HG02885 (cell line): ENCODE measurements at regions not wholly inside any gene's neighbourhood (a gene's known extent, or its start where the extent isn't known, plus 50 kb on each side); places are given as distances from the start of the nearest gene placed in this dataset.
"Not testable (repeated sequence)": the region's sequence is repeated elsewhere in the genome, so short reads cannot be mapped to it uniquely, and the experiment has no call there.

Experiments
- ATAC-seq: cut with Tn5 transposase; IDR thresholded peaks from one replicate; pipeline ENCODE4 v1.9.1; 2021; ENCODE audit warnings: mild to moderate bottlenecking; ENCODE audit not compliant: unreplicated experiment, poor library complexity

DNA sequence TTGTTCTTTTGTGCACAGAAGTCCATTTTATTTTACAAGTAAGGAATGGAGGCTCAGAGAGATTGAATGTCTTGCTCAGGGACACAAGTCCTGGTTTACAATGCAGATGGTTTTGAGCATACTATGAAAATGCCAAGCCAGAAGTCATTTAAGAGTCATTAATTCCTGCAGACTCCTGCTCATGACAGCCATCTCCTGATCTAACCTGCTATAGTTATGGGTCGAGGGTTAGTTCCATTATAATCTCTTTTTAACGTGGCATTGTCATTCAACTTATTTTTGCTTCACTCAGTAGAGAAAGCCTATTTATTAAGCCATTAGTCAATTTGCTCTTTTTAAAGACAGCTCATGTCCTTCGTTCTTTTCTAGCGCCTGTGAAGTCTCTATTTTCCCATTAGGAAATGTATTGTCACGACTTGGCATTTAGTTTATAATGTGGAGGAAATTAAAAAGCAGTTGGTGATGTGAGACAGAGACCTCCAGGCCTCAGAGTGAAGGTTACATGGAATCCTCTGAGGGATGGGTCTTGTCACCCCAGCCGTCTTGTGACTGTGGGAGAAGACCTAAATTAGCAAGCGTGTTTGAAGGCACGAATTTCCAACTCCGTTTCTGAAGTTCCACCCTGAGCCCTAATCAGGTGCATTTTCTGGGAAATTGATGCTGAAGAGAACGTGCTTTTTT is 84.1 kb downstream of the ACTBL2 start:
- ATAC-seq = no peak

DNA sequence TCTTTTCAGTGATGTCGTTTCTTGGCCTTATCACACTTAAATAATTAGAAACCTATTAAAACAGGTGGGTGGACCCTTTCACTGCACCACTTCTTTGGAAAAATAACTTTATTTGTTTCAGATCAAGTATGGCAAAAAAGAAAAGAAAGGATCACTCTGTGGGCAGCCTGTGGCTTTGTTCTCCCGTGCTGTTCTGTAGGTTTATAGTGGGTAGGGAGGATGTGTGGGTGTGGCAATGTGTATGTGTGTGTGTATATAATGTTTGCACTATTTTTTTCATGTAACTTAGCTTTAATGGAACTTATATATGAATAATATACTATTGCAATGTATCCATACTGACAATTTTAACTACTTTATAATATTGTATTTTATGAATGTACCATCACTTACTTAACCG is 85.9 kb downstream of the ACTBL2 start:
- no peak for ATAC-seq

DNA sequence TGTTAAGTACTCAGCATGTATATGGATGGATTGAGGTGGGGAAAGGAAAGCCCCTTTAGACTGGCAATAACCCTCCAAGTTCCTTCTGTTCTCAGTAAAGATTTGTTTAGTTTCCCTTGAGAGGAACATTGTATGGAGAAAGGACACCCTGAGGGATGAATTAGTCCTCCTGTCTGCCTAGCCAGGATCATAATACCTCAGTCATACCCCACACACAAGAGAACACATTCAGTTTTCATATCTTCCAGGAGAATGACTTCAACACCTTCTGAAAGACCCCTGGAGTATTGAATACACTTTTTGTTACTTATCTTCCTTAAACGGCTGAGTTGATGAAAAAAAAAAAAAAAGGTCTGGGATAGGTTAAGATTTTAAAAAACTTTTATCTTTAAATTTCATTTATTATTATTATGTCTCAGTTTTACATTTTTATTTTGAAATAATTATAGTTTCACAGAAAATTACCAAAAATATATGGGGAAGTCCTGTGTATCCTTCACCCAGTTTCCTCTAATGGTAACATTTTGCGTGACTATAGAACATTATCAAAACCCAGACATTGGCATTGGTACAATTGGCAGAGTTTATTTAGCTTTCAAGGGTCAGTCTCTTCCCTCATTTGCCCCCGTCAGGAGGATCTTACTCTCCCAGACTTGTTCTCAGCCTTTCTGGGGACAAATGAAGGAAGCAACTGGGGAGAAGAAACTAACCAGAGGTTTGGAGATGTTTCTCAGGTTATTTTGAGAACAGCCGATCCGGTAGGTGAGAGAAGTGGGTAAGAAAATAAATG is 88.0 kb downstream of the ACTBL2 start:
- no peak for ATAC-seq

DNA sequence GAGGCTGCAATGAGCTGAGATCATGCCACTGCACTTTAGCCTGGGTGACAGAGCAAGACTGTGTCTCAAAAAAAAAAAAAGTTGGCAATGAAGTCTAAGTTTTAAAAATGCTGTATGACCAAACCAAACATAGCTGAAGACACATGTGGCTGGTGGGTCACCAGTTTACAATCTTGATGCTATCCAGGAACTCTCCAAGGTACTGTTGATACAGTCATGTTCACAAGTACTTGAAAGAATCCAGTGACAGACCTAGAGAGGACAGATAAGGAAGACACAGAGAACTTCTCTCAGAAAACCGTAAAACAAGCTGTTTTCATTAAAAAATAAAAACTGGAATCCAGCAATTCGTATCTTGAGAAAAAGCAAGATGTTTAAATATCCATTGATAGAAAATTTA is 95.7 kb downstream of the ACTBL2 start:
- no peak for ATAC-seq

DNA sequence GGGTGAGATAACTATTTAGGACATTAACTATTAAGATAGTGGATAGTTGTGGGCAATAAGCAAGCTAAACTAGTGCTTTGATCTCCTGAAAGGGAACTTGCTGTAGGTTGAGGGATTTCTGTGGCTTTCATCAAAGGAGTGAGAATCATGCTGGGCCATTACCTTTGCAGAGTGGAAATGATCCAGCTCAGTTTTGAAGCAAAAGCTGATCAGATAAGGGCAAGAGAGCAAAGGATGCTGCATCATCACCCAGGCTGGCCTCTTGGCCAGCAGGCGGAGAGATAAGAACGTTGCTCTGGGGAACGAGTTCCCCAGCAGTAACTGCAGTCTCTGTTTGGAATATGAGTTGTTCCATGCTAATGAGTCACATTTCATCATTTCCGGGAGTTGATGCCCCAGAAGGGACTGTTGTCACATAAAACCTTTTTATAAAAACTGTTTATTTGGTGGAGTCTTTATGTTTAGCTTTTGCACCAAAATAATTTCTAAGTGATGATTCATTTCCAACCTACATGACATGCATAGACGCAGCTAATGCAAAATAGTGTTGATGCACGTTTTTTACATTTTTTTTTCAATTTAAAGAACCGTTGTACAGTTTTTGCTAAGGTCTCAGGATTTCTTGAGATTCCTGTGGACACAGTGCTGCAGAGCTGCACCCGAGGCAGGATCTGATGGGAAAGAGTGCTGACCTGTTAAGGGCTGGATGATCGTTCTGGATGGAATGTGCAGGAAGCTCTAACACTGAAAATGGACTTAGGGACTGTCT is 99.3 kb downstream of the ACTBL2 start:
- peak; percentile 67 for ATAC-seq

DNA sequence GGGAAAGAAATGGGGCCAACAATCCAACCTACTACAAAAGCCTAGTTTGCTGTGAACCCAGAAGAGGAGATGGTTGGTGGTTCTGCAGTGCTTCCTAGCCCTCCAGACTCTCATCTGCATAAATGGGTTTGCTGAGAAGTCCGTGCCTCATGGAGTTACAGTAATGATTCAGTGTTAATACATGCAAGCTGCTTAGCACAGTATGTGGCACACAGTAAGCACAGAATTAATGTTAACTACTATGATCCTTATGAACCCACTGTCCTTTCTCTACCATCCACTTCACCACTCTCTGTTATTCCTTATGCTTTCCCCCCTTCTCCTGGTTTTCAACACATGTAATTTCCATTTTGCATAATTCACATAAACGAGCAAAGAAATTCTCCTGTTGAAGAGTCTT is 100.0 kb downstream of the ACTBL2 start:
- ATAC-seq = no peak

DNA sequence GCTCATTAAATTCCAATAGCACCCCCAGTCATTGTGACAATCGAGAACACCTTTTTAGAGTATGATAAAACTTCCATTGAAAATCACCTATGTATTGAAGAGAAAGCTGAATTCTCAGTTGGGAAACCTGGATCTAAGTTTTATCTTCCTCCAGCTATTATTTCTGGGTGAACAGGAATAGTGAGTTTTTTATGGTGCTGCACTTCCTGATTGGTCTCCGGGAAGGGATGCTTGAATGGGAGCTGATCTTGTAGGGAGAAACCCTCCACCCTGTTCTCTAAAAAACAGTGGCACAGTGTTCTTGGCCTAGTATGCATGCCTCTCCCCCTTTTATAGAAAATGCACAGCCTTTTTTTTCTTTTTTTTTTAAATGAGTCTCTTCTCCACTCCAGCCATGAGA is 112.2 kb downstream of the ACTBL2 start:
- ATAC-seq = no peak

DNA sequence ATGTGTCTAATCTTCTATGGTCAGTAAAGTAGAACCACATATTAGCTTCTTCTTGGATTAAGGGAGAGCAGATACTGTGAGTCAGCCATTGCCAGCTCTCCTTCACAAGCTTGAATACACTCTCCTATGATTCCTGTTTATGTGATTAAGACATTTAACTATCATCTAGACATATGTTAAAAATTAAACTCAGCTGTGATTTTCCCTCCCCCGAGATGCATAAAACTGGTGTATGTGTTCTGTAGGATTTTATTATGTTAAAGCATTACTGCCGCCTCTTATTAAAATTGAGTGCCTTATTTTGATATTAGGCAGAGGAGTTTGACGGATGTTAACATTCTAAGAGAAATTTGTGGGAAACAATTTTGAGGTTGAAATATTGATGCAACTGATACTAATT is 114.6 kb downstream of the ACTBL2 start:
- ATAC-seq = no peak

DNA sequence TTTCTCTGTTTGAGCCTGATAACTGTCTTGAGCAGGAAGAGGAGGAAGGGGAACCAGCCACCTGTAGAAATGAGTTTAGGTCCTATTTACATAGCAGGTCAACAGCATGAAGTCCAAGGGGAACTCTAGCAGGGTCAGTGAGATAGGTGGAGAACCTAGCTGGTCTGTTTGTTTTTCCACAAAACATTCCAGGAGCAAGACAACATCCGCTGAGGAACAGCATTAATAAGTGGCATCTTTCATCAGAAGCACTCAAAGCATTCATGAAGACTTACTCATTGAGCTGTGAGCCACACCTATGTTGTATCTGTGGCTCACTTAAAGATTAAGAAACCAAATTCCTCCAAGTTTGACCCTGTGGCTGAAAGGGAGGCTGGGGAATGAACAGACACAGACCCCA is 115.9 kb downstream of the ACTBL2 start:
- no peak for ATAC-seq

DNA sequence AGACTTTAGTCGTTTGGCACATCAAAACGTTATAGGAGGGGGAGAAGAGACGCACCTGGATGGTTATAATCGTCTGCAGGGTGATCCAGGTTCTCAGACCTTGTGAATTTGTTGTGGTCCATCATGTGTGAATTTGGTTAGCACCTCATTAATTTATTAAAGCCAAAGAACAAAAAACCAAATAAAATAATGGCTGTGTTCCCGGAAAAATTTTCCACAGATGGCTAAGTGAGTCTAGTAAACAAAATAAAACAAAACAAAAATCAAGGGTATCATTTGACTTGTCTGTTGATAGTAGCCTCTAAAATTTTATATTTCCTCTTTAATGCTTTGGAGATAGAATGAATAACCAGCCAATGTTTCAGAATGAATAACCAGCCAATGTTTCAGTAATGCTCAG is 119.7 kb downstream of the ACTBL2 start:
- no peak for ATAC-seq

DNA sequence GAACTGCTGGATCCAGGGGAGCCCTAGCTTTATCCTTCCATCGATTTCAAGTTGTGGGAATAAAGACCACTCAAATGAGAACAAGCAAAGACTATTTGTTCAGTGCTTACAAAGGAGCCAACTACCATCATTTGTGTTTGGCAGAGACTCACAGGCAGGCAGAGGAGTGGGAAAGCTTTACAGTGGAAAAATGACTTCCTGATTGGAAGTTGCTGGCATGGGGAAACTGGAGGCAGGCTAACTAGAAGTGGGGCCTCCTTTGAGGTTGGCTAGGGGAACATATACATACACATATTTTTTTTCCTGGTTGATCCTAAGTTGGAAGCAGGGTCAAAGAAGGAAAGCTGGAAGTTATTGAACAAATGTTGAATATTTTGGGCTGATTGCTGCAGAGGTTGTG is 121.7 kb downstream of the ACTBL2 start:
- no peak for ATAC-seq

DNA sequence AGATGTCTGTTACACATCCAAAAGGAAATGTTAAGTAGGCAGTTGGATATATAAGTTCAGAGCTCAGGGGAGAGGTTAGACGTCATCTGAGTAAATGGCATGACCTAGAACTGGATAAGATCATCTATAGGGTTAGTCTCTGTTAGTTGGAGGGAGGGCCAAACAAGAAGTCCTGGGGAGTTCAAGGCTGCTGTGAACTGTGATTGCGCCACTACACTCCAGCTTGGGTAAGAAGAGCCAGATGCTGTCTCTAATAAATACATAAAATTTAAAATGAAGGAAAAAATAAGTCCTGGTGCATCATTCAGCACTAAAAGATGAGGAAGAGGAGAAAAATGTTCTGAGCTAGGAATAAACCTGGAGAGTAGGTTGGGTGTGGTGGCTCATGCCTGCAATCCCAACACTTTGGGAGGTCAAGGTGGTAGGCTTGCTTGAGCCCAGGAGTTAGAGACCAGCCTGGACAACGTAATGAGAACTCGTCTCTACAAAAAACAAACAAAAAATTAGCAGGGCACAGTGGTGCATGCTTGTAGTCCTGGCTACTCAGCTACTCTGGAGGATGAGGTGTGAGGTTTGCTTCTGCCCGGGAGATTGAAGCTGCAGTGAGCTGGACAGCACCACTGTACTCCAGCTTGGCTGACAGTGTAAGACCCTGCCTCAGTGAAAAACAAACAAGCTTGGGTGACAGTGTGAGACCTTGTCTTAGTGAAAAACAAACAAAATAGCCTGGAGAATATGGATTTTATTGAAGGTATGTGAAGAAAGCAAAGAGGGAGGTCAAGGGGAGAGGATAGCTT is 123.6 kb downstream of the ACTBL2 start:
- no peak for ATAC-seq

DNA sequence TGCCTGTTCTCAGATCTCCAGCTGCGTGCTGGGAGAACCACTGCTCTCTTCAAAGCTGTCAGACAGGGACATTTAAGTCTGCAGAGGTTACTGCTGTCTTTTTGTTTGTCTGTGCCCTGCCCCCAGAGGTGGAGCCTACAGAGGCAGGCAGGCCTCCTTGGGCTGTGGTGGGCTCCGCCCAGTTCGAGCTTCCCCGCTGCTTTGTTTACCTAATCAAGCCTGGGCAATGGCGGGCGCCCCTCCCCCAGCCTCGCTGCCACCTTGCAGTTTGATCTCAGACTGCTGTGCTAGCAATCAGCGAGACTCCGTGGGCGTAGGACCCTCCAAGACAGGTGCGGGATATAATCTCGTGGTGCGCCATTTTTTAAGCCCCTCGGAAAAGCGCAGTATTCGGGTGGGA is 125.8 kb downstream of the ACTBL2 start:
- ATAC-seq = not testable (repeated sequence)

DNA sequence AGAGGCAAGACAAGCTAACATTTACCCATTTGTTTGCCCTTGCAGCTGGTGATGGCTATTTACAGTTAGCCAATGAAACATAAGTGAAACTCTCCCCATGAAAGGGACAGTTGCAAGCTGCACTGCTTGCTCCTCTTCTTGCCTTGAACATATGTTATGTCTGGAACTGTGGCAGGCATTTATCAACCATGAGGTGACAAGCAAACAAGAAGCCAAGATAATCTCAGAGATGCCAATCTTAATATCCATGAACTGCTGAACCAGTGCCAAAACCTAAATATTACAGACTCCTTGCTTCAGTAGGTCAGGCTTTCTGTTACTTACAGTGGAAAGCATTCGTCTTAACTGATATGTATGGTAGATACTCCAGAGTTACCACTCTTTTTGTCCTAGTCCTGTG is 133.4 kb downstream of the ACTBL2 start:
- no peak for ATAC-seq

DNA sequence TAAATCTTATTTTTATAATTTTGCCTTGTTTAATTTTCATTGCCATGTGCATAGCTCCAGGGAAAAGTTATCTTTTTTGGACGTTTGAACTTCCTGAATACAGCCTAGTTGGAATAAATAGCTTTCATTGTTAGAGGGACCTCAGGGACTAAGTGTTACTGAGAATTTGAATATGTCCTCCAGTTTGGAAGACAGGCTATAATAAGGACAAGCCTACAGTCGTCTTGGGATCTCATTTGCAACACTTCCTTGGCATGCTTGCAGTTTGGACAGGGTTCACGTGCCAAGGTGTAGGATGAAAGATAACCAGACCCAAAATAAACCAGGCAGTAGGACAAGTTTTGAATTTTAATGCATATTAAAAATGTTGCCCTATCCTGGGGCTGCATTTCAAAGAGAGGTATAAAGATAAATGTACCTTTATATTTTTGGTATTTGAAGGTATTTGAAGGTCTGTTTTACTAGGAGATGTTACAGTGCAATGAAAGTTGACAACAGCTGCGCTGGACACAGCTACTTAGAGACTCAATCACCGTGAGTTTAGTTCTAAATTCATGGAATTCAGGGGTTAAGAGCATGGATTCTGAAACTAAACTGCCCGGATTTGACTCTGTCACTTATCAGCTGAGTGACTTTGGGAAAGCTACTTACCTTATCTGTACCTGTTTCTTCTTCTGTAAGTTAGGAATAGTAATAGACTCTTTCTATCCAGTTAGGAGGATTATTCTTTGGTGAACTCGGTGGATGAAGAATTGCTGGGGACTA is 134.1 kb downstream of the ACTBL2 start:
- ATAC-seq = no peak

DNA sequence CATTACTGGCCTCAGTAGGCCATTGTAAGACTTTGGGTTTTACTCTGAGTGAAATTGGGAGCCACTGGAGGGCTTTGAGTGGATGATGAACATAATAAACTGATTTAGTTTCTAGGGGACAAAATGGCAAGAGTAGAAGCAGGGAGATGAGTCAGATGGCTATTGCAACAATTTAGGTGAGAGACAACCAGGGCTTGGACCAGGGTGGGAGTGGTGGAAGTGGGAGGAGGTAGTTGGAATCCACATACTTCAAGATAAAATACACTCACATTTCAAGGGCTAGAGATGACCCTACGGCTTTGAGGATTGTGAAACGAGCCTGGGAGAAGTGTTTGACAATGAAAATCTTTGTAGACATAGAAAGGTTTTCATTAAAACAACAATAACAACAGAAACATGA is 136.3 kb downstream of the ACTBL2 start:
- ATAC-seq = no peak

DNA sequence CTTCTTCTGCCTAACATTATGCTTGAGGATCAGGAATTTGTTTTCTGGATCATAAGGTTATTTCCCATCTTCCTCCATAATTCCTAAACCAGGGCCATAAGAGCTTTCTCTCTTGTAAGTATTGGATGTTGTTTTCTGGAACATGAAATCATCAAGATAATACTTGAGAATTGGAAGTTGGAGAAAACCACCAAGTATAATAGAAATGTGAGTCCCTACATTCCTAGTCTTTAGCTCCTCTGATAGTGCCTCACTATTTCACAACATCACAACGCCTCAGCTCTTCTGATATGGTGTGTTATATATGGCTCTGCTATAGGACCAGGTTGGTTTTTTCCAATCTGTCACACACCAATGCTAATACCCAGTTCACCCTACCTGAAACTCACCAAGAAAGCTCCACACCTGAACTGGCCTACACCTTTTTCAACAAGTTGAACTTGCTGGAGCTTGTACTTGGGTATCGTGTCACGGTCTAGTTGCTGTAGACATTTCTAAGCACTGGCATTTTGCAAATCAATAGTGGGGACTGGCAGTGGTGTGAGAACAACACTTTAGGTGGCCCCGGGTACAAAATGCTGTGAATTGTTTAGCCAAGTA is 141.1 kb downstream of the ACTBL2 start:
- ATAC-seq = no peak

DNA sequence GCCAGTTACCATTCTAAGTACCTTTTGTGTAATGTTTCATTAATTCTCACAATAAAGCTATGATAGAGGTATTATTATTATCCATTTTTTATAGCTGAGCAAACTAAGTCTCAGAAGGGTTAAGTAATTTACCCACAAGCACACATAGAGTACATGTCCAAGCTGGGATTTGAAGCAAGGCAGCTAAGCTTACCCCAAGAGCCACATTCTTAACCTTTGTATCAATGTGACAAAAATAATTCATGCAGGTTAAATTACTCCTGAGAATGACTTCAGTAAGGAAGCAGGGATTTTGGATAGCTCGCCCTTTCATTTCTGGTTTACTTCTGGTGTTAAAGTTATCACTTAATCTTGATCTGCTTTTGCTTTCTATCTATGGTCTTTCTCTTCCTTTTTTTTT is 141.9 kb downstream of the ACTBL2 start:
- ATAC-seq = no peak

DNA sequence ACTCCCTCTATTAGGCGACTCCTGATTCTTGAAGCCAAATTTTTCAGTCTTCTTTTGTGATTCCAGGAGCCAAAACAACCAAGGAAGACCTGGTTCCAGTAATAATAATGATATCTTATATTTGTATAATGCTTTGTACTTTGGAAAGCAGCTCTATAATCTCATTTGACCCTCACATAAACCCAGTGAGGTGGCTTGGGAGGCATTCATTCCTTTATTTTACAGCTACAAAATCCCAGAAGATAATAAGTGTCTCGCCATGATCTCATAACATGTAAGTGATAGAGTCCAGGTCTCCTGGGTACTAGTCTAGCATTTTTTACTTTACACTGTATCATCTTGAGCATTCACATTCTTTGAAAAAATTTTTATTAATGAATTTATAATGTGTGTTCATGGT is 143.1 kb downstream of the ACTBL2 start:
- ATAC-seq = no peak
